ENCODE measurements at regions not wholly inside any gene's neighbourhood (a gene's known extent, or its start where the extent isn't known, plus 50 kb on each side); places are given as distances from the start of the nearest gene placed in this dataset.

DNA sequence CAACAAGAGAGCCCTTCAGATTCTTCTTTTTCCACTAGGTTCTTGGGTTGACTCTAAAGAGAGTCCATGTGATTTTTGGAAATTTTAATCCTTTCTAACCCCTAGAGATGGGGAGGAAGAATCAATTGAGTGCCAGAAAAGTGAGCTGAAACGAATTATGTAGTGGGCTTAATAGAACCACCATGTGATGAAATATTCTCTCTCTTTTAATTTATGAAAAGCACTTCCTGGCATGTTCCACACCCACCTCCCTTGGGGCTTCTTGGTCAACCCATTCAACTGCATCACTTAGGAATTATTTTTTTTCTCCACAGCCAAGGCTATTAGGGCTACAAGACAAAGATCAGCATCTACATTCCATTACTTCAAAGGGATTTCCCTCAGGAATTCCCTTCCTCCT, 79.6 kb downstream of the ZC3H11B start:
- TF ChIP-seq, protein P1, sequence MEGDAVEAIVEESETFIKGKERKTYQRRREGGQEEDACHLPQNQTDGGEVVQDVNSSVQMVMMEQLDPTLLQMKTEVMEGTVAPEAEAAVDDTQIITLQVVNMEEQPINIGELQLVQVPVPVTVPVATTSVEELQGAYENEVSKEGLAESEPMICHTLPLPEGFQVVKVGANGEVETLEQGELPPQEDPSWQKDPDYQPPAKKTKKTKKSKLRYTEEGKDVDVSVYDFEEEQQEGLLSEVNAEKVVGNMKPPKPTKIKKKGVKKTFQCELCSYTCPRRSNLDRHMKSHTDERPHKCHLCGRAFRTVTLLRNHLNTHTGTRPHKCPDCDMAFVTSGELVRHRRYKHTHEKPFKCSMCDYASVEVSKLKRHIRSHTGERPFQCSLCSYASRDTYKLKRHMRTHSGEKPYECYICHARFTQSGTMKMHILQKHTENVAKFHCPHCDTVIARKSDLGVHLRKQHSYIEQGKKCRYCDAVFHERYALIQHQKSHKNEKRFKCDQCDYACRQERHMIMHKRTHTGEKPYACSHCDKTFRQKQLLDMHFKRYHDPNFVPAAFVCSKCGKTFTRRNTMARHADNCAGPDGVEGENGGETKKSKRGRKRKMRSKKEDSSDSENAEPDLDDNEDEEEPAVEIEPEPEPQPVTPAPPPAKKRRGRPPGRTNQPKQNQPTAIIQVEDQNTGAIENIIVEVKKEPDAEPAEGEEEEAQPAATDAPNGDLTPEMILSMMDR (conservative IDR thresholded peaks at IDR 0.05; ENCODE audit: low read depth, low read length), result no peak
- no peak for TF ChIP-seq EZH2 (IDR thresholded peaks at IDR 0.05; ENCODE audit: low read length, unreplicated experiment)
- TF ChIP-seq EZH2phosphoT487 (IDR thresholded peaks at IDR 0.05; ENCODE audit: borderline replicate concordance, low read length), result no peak

Measured in PC-3 (cell line).